H1 (cell line): ENCODE measurements at regions not wholly inside any gene's neighbourhood (a gene's known extent, or its start where the extent isn't known, plus 50 kb on each side); places are given as distances from the start of the nearest gene placed in this dataset.

Experiments used
- CTCF ChIA-PET: fragments of 300-600 bp; sonication (Branson Sonifier 250); formaldehyde crosslinking; loops from one replicate; lab custom pipeline; 2021; ENCODE audit not compliant: partially characterized antibody; lab: Charles Lee
- POLR2A ChIA-PET: fragments of 300-600 bp; sonication (Branson Sonifier 250); formaldehyde crosslinking; loops from one replicate; lab custom pipeline; 2021; ENCODE audit warnings: inconsistent platforms; ENCODE audit not compliant: partially characterized antibody; lab: Charles Lee
- DNase-seq, 2 experiments: peaks; one replicate each; pipeline versions ENCODE4 v3.0.0 to v3.0.0-alpha.2; 2010 to 2022; ENCODE audit warnings: low spot score in 2 of 2, low read depth in 1 of 2, mixed read lengths in 1 of 2
- FAIRE-seq: peaks from 2 replicates; lab custom pipeline; 2011; peaks lifted over from hg19 to GRCh38; lab: Jason Lieb, UNC
- H2AFZ ChIP-seq: 2 replicates; pipeline ENCODE4 v1.8.1; 2012; ENCODE audit warnings: low read length, inconsistent platforms
- H2AK5ac ChIP-seq: 2 replicates; pipeline ENCODE4 v1.6.1; 2013; ENCODE audit warnings: low read depth, low read length
- H2BK120ac ChIP-seq: replicated peaks from 2 replicates; pipeline ENCODE3; 2013; ENCODE audit warnings: low read depth, low read length, inconsistent platforms
- H2BK12ac ChIP-seq: 2 replicates; pipeline ENCODE4 v1.6.1; 2013; ENCODE audit warnings: low read depth, low read length
- H2BK15ac ChIP-seq: 2 replicates; pipeline ENCODE4 v1.6.1; 2013; ENCODE audit warnings: low read length
- H2BK20ac ChIP-seq: 2 replicates; pipeline ENCODE4 v1.6.1; 2013; ENCODE audit warnings: low read length
- H2BK5ac ChIP-seq: 2 replicates; pipeline ENCODE4 v1.6.1; 2013; ENCODE audit warnings: low read depth, low read length
- H3K14ac ChIP-seq: 2 replicates; pipeline ENCODE4 v1.6.1; 2013; ENCODE audit warnings: inconsistent platforms; ENCODE audit not compliant: insufficient read length
- H3K18ac ChIP-seq: 2 replicates; pipeline ENCODE4 v1.6.1; 2013; ENCODE audit warnings: low read length; ENCODE audit errors: extremely low read depth
- H3K23ac ChIP-seq: 2 replicates; pipeline ENCODE4 v1.6.1; 2013; ENCODE audit warnings: inconsistent platforms; ENCODE audit not compliant: insufficient read length
- H3K23me2 ChIP-seq: 2 replicates; pipeline ENCODE4 v1.6.1; 2013; ENCODE audit warnings: low read depth, low read length
- H3K27ac ChIP-seq: 2 replicates; pipeline ENCODE4 v1.6.1; 2011; ENCODE audit warnings: low read depth, low read length, inconsistent platforms
- H3K27me3 ChIP-seq, 4 experiments: replicated peaks in 1 of 4; 1 replicate in 1 of 4; 2 replicates in 3 of 4; pipeline versions ENCODE4 v1.6.1 to v1.8.1; 2011 to 2013; ENCODE audit warnings: low read length in 3 of 4, mild to moderate bottlenecking in 3 of 4, inconsistent platforms in 2 of 4, mixed read lengths in 2 of 4, moderate library complexity in 1 of 4; ENCODE audit not compliant: control insufficient read depth in 3 of 4, insufficient read depth in 3 of 4; ENCODE audit errors: extremely low read depth in 1 of 4
- H3K36me3 ChIP-seq, 4 experiments: 2 replicates each; pipeline versions ENCODE4 v1.6.1 to v1.8.1; 2011 to 2013; ENCODE audit warnings: mild to moderate bottlenecking in 4 of 4, low read length in 3 of 4, moderate library complexity in 2 of 4, control low read depth in 1 of 4, inconsistent platforms in 1 of 4; ENCODE audit not compliant: insufficient read depth in 4 of 4, control insufficient read depth in 2 of 4
- H3K4ac ChIP-seq: replicated peaks from 2 replicates; pipeline ENCODE3; 2013; ENCODE audit warnings: low read length, low read depth, mixed read lengths, inconsistent platforms; ENCODE audit not compliant: insufficient read length
- H3K4me1 ChIP-seq, 4 experiments: replicated peaks in 1 of 4; 1 replicate in 1 of 4; 2 replicates in 3 of 4; pipeline versions ENCODE4 v1.6.1 to v1.8.1; 2011 to 2013; ENCODE audit warnings: low read length in 3 of 4, inconsistent platforms in 2 of 4, mixed read lengths in 1 of 4; ENCODE audit not compliant: insufficient read depth in 4 of 4, control insufficient read depth in 3 of 4
- H3K4me2 ChIP-seq, 2 experiments: 2 replicates each; pipeline versions ENCODE4 v1.6.1 to v1.8.1; 2011 to 2013; ENCODE audit warnings: low read depth in 2 of 2, low read length in 2 of 2, control low read depth in 1 of 2, inconsistent platforms in 1 of 2, mild to moderate bottlenecking in 1 of 2; ENCODE audit not compliant: insufficient read depth in 1 of 2
- H3K4me3 ChIP-seq, 4 experiments: fragments of 200-600, 300-600 bp in 1 of 4; sonication (generic), shearing (Covaris generic), sonication (Bioruptor Twin) in 1 of 4; 2 replicates each; pipeline versions ENCODE4 v1.5.1 to v1.8.1; 2011 to 2016; ENCODE audit warnings: low read length in 4 of 4, low read depth in 3 of 4, control low read depth in 2 of 4, inconsistent platforms in 2 of 4, mild to moderate bottlenecking in 2 of 4, mixed read lengths in 1 of 4, moderate library complexity in 1 of 4; ENCODE audit not compliant: insufficient read depth in 2 of 4; ENCODE audit errors: extremely low read depth in 1 of 4
- H3K56ac ChIP-seq: replicated peaks from 2 replicates; pipeline ENCODE3; 2013; ENCODE audit warnings: low read depth, mild to moderate bottlenecking, mixed read lengths, low read length, inconsistent platforms; ENCODE audit not compliant: insufficient read length
- H3K79me1 ChIP-seq: 2 replicates; pipeline ENCODE4 v1.6.1; 2013; ENCODE audit warnings: low read depth, low read length, control low read depth
- H3K79me2 ChIP-seq, 2 experiments: 2 replicates each; pipeline versions ENCODE4 v1.6.1 to v1.8.1; 2012 to 2013; ENCODE audit warnings: low read length in 2 of 2, mild to moderate bottlenecking in 2 of 2, inconsistent platforms in 1 of 2; ENCODE audit not compliant: insufficient read depth in 2 of 2, control insufficient read depth in 1 of 2
- H3K9ac ChIP-seq, 4 experiments: replicated peaks in 1 of 4; 1 replicate in 1 of 4; 2 replicates in 3 of 4; pipeline versions ENCODE4 v1.6.1 to v1.8.1; 2011 to 2013; ENCODE audit warnings: low read depth in 3 of 4, low read length in 3 of 4, control low read depth in 2 of 4, mild to moderate bottlenecking in 2 of 4, moderate library complexity in 2 of 4, inconsistent platforms in 1 of 4; ENCODE audit errors: extremely low read depth in 1 of 4
- H3K9me3 ChIP-seq, 2 experiments: 2 replicates each; pipeline versions ENCODE4 v1.6.1 to v1.8.1; 2012 to 2013; ENCODE audit warnings: mild to moderate bottlenecking in 2 of 2, moderate library complexity in 2 of 2, control low read depth in 1 of 2, inconsistent platforms in 1 of 2, low read depth in 1 of 2, low read length in 1 of 2, mixed read lengths in 1 of 2; ENCODE audit not compliant: insufficient read depth in 2 of 2
- H4K20me1 ChIP-seq, 2 experiments: replicated peaks in 1 of 2; 2 replicates each; pipeline versions ENCODE3 to v1.8.1; 2011 to 2013; ENCODE audit warnings: inconsistent platforms in 2 of 2, low read length in 2 of 2, mild to moderate bottlenecking in 1 of 2; ENCODE audit not compliant: insufficient read depth in 2 of 2, control insufficient read depth in 1 of 2
- H4K5ac ChIP-seq: 2 replicates; pipeline ENCODE4 v1.6.1; 2013; ENCODE audit warnings: low read length, low read depth, mixed read lengths, inconsistent platforms; ENCODE audit not compliant: insufficient read length
- H4K8ac ChIP-seq: 2 replicates; pipeline ENCODE4 v1.8.0; 2013; ENCODE audit warnings: mild to moderate bottlenecking, moderate library complexity, low read length, inconsistent platforms; ENCODE audit not compliant: insufficient read depth; ENCODE audit errors: extremely low read depth
- H4K91ac ChIP-seq: replicated peaks from 2 replicates; pipeline ENCODE3; 2013; ENCODE audit warnings: low read length, mixed read lengths, inconsistent platforms; ENCODE audit not compliant: insufficient read length
- ASH2L ChIP-seq: fragments of 200-600, 300-600 bp; sonication (generic); IDR thresholded peaks from one replicate; pipeline ENCODE4 v1.7.1; 2017; ENCODE audit warnings: low read length
- GTF2F1 ChIP-seq: IDR thresholded peaks from 2 replicates; pipeline ENCODE4 v1.6.1; 2012; ENCODE audit warnings: low read depth, low read length, improper control_type of control experiment, borderline replicate concordance
- HDAC6 ChIP-seq: IDR thresholded peaks from one replicate; pipeline ENCODE4 v1.7.1; 2012; ENCODE audit warnings: low read depth, mild to moderate bottlenecking, inconsistent platforms, low read length, moderate library complexity
- KDM4A ChIP-seq: IDR thresholded peaks from one replicate; pipeline ENCODE4 v1.7.1; 2012; ENCODE audit warnings: low read depth, mild to moderate bottlenecking, moderate library complexity, low read length, inconsistent platforms; ENCODE audit not compliant: severe bottlenecking
- NRF1 ChIP-seq: IDR thresholded peaks from 2 replicates; pipeline ENCODE4 v1.6.1; 2011; ENCODE audit warnings: mild to moderate bottlenecking, low read depth, low read length, improper control_type of control experiment
- PHF8 ChIP-seq: fragments of 200-600 bp; sonication (generic); conservative IDR thresholded peaks from 2 replicates; pipeline ENCODE4 v1.7.1; 2012; ENCODE audit warnings: low read depth, mild to moderate bottlenecking, inconsistent platforms, low read length, moderate library complexity
- SP1 ChIP-seq: IDR thresholded peaks from 2 replicates; pipeline ENCODE4 v1.6.1; 2011; ENCODE audit warnings: low read depth, low read length
- SP2 ChIP-seq: IDR thresholded peaks from 2 replicates; pipeline ENCODE4 v1.6.1; 2012; ENCODE audit warnings: mild to moderate bottlenecking, low read length, inconsistent platforms
- SUZ12 ChIP-seq: fragments of 200-600 bp; sonication (generic); IDR thresholded peaks from 2 replicates; pipeline ENCODE4 v1.6.1; 2012; ENCODE audit warnings: mild to moderate bottlenecking, inconsistent platforms, low read length, moderate library complexity, mixed read lengths
- TBP ChIP-seq: IDR thresholded peaks from 2 replicates; pipeline ENCODE4 v1.6.1; 2011; ENCODE audit warnings: low read depth, low read length, improper control_type of control experiment
- WGBS, 2 experiments: shearing (Covaris generic) in 1 of 2; methylation state at CpG; one replicate each; pipeline versions ENCODE4 v1.1.6 to v1.1.7; 2013 to 2015; ENCODE audit warnings: low lambda C conversion rate in 2 of 2, mixed read lengths in 2 of 2, inconsistent platforms in 1 of 2, low coverage in 1 of 2, missing lambda C conversion rate in 1 of 2; ENCODE audit not compliant: insufficient replicate concordance in 2 of 2, insufficient coverage in 1 of 2, insufficient read length in 1 of 2; ENCODE audit errors: extremely low coverage in 1 of 2, missing lambda C conversion rate in 1 of 2; 5-methylcytosine and 5-hydroxymethylcytosine counted together

DNA sequence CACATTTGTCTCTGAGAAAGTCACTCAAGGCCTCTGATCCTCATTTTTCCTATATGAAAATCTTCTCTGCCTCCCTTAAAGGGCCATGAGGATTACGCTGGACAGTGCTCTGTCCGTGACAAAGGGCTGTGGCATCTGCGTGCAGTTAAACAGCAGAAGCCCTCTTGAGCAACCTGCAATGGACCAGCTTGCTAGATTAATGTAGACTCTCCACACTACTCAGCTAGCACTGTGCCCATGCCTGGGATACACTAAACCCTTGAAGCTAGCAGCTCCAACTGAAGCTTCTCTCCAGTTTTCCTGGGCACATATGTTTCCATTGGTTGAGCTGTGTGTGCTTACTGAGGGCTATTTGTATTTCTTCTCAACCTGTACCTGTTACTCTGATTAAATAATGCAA, 303.8 kb downstream of the RPLP1 start:
- Histone ChIP-seq H3K79me1 (no peaks in the 10 kb centered on the region), H2BK120ac (no peak overlapping the region), H3K27me3 (no peaks in the 10 kb centered on the region), H2AFZ (no peak overlapping the region), H2AK5ac (no peak overlapping the region), H3K27ac (no peak overlapping the region), H3K4me2 (no peak overlapping the region), H2BK15ac (no peak overlapping the region), H3K9me3 (0 out of 4 replicates have a peak, but pooled peaks cover 0 to 2% of the 10 kb centered on the region in 2 experiments), H3K18ac (no peak overlapping the region), H3K4ac (no peak overlapping the region), H2BK20ac (no peak overlapping the region), H3K9ac (no peak overlapping the region), H2BK12ac (no peak overlapping the region), H4K8ac (no peak overlapping the region), H3K36me3 (no peaks in the 10 kb centered on the region), H3K4me1 (peaks cover 0 to 6% (median 3%) of the 10 kb centered on the region in 4 experiments; a peak in 3 of 7 replicates), H2BK5ac (no peak overlapping the region; the same call in 1 of the 2 replicates), H4K20me1 (no peaks in the 10 kb centered on the region), H3K23ac (no peak overlapping the region), H3K79me2 (no peaks in the 10 kb centered on the region), H4K91ac (no peak overlapping the region), H3K14ac (no peak overlapping the region), H4K5ac (no peak overlapping the region), H3K56ac (no peak overlapping the region), H3K4me3 (no peak overlapping the region), H3K23me2 (no peaks in the 10 kb centered on the region; the same call in 1 of the 2 replicates)
- DNase-seq (no peak), FAIRE-seq (no peak)
- POLR2A ChIA-PET: interaction anchor here (0.9 kb wide), 1 partner anchor 232 kb away, joined by 3 read pairs; no protein-coding TSS in a partner anchor
- 90% methylated on average over 3 of the region's 3 CpGs; no CpG with 5 or more reads in 1 of the 2 experiments for WGBS, 2 experiments
- TF ChIP-seq ASH2L (no peak), SUZ12 (no peak), HDAC6 (no peak), SP2 (no peak), SP1 (no peak), KDM4A (no peak), TBP (no peak), PHF8 (no peak), NRF1 (no peak), GTF2F1 (no peak)
- CTCF ChIA-PET: interaction anchor here (1.0 to 1.4 kb wide), 2 partner anchors 28 to 220 kb away, joined by 3 to 4 read pairs; no protein-coding TSS in a partner anchor
